Adrenal gland (tissue), 5 donors: ENCODE measurements at regions not wholly inside any gene's neighbourhood (a gene's known extent, or its start where the extent isn't known, plus 50 kb on each side); places are given as distances from the start of the nearest gene placed in this dataset.

ENCODE experiments used
- POLR2A ChIP-seq, 2 donors: fragments of 450-650 bp; IDR thresholded peaks; one replicate each; pipeline ENCODE4 v1.6.1; 2017; ENCODE audit warnings: antibody characterized with exemption in 2 of 2, mild to moderate bottlenecking in 2 of 2, moderate library complexity in 1 of 2
- TF ChIP-seq, protein P1 (sequence below), 6 experiments: fragments of 450-650 bp in 4 of 6; fragments of 200-600 bp in 2 of 6; sonication (generic) in 1 of 6; IDR thresholded peaks; 1 replicate in 5 of 6; 2 replicates in 1 of 6; pipeline versions ENCODE4 v1.5.1 to v1.8.0; 2016 to 2021; ENCODE audit warnings: antibody characterized with exemption in 6 of 6, mild to moderate bottlenecking in 2 of 6, moderate library complexity in 1 of 6
- donor health status: DM: no; HTN: no; CAD: no.

DNA sequence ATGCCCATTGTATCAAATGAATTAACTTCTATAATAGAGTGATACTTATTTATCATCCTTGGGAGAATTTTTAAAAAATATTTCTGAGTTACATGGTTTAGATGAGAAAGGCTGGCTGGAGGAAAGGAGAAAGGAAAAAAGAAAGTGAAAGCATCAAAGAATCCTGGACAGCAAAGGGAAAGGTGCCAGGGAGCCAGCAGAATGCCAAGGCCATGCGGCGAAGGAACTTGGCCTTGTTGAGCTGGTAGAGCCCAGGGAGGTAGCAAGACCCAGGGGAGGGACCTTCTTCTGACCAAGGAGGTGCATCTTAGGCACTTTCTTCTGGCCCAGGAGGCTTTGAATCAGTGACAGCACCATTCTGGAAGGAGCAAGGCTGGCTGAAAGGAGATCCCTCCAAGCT lies 240.5 kb downstream of the ENC1 start:
- TF ChIP-seq, protein P1, sequence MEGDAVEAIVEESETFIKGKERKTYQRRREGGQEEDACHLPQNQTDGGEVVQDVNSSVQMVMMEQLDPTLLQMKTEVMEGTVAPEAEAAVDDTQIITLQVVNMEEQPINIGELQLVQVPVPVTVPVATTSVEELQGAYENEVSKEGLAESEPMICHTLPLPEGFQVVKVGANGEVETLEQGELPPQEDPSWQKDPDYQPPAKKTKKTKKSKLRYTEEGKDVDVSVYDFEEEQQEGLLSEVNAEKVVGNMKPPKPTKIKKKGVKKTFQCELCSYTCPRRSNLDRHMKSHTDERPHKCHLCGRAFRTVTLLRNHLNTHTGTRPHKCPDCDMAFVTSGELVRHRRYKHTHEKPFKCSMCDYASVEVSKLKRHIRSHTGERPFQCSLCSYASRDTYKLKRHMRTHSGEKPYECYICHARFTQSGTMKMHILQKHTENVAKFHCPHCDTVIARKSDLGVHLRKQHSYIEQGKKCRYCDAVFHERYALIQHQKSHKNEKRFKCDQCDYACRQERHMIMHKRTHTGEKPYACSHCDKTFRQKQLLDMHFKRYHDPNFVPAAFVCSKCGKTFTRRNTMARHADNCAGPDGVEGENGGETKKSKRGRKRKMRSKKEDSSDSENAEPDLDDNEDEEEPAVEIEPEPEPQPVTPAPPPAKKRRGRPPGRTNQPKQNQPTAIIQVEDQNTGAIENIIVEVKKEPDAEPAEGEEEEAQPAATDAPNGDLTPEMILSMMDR (IDR thresholded peaks at IDR 0.05) = no peak
- TF ChIP-seq POLR2A (IDR thresholded peaks at IDR 0.05) = no peak
